ENCODE measurements at regions not wholly inside any gene's neighbourhood (a gene's known extent, or its start where the extent isn't known, plus 50 kb on each side); places are given as distances from the start of the nearest gene placed in this dataset.
A peak's percentile ranks its signal among the peaks of the same experiment; 100 is the strongest.

DNA sequence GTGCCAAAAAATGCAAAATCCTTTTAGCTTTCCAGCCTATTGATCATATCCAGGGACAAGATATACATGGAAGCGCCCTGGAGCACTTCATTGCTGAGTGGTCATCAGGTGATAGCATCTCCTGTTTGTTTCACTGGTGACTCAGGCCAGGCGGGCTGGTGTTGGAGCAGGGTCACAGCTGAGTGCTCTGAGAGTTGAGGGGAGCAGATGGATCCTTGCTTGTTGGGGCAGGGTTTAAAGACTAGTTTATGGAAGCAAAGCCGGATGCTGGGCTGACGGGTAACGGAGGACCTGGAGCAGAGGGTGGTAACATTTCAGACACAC, 405.0 kb upstream of the TPM1 start:
- Mint-ChIP-seq H3K9me3 (no peaks in the 10 kb centered on the region), H3K36me3 (ENCODE audit: low read depth) (no peaks in the 10 kb centered on the region), H3K4me1 (no peaks in the 10 kb centered on the region), H3K4me3 (no peak overlapping the region), H3K27ac (no peak overlapping the region), H3K27me3 (peaks cover 9% of the 10 kb centered on the region)
- no peak for ATAC-seq (replicated peaks)

DNA sequence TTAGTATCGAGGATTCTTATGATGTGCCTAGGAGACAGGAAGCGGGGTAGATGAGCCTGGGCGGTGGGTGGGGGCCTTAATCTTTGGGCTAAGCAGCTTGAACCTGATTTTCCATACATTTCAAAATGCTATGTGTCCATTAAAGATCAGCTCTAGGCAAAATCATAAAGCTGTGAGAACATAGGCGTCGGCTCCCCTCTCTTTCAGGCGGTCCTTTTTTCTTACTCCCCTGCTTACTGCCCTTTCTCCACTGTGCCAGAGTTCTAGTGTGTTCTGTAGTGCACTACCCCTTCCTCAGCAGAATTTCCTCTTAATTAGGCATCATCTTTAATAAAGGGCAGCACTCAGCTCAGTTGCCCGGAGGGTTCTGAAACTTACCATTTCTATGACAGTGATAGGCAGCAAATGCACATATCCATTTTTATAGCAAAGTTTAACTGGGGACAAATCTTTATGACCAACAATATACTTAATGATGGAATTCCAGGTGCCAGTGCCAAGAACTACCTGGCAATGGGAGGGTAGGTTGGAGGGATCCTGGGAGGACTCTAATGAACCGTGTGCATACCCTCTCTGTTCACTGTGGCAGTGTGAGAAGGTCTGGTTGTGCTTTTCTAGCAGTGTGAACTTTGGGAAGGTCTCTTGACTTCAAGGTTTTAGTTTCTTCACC, 404.5 kb upstream of the TPM1 start:
- H3K36me3 Mint-ChIP-seq (ENCODE audit: low read depth): no peaks in the 10 kb centered on the region
- no peak for ATAC-seq (replicated peaks)
- no peaks in the 10 kb centered on the region for H3K4me1 Mint-ChIP-seq
- H3K27ac Mint-ChIP-seq: no peak overlapping the region
- H3K4me3 Mint-ChIP-seq: no peak overlapping the region
- peaks cover 7% of the 10 kb centered on the region for H3K27me3 Mint-ChIP-seq
- H3K9me3 Mint-ChIP-seq: no peaks in the 10 kb centered on the region

DNA sequence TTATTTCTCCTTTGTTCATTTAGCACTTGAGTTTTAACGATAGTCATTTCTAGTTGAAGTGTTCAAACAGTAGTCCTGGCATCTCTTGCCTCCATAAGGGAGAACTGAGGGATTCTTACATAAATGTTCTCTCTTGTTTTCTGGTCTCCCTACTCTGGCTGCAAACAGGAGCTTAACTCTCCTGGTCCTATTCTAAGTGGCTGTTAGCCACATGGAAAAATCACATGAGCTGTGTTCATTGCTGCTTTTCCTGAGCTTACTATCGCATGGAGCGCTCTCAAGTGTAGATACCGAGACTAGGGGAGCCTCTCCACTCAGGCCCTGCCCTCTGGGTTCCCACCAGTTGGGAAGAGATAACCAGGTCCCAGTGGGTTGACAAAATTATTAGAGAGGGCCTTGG, 403.1 kb upstream of the TPM1 start:
- no peak for ATAC-seq (replicated peaks)
- no peaks in the 10 kb centered on the region for H3K36me3 Mint-ChIP-seq (ENCODE audit: low read depth)
- peaks cover 10% of the 10 kb centered on the region for H3K27me3 Mint-ChIP-seq
- H3K4me3 Mint-ChIP-seq: no peak overlapping the region
- H3K9me3 Mint-ChIP-seq: no peaks in the 10 kb centered on the region
- no peak overlapping the region for H3K27ac Mint-ChIP-seq
- H3K4me1 Mint-ChIP-seq: no peaks in the 10 kb centered on the region

DNA sequence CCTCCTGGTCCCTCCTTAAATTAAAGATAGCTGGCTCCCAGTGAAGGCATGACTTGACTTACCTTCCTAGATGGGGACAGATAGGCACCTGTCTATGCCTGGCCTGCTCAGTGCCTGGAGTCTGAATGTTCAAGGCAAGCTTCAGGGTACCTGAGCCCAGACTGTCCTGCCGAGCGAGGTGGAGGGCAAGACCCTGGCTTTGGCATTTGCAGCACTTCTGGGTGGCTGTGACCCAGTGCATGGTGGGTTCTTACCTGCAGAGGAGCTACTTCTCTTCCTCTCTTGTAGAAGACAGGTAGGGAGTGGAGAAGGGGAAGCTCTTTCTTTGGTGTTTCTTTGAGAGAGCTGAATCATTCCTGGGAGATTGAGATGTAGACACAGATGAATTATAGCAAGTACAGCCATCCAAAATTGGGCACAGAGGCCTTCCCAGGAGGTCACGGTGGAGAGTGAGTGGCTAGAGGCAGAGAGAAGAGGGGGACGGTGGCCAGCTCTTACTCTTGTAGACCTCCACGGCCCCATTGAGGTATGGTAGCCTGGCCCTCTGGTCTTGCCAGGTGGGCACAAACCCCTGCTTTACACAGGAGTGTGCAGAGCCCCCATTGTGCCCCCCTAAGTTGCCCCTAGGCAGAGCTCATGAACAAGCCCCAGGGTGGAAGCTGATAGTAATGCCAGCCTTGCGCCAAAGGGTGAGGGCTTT, 402.5 kb upstream of the TPM1 start:
- ATAC-seq (replicated peaks): no peak
- Mint-ChIP-seq H3K4me1 (no peaks in the 10 kb centered on the region), H3K4me3 (no peak overlapping the region), H3K27ac (no peak overlapping the region), H3K27me3 (peaks cover 15% of the 10 kb centered on the region), H3K9me3 (no peaks in the 10 kb centered on the region), H3K36me3 (ENCODE audit: low read depth) (no peaks in the 10 kb centered on the region)

DNA sequence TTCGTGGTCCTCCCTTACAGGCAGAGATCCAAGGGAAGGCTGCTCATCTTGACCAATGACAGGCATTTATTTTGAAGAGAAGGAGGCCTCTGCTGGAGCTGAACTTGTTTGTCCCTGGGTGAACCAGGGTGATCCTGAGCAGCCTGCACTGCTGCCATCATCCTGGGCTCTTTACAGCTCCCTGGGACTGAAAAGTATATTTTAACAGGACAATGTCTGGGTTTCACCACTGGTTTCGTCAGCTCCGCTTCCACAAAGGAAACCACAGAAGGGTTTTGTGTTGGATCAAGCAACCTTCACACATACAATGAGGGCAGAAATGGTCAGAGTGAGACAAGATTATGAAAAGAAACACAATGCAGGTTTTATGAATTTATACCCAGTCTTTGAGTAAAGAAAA, 400.7 kb upstream of the TPM1 start:
- Mint-ChIP-seq H3K9me3 (no peaks in the 10 kb centered on the region), H3K4me1 (no peaks in the 10 kb centered on the region), H3K27ac (no peak overlapping the region), H3K27me3 (peaks cover 15% of the 10 kb centered on the region), H3K4me3 (no peak overlapping the region), H3K36me3 (ENCODE audit: low read depth) (no peaks in the 10 kb centered on the region)
- no peak for ATAC-seq (replicated peaks)

DNA sequence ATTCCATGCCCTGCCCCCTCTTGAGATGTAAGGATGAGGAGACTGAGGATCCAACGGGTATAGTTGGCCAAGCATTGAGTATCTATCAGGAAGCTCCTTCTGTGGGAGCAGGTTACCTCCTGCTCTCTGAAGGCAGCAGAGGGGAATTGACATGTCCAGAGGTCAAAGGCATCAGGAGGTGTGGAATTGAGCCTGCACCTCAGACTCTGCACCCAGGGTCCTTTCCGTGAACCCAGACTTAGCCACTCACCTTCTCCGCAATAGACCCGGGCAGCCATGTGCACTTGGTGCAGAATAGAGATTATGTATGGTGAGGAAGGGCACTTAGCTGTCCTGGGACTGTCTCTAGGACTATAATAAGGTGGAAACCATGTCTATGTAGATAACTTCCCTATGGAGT, 399.0 kb upstream of the TPM1 start:
- no peak overlapping the region for H3K27ac Mint-ChIP-seq
- no peak overlapping the region for H3K4me3 Mint-ChIP-seq
- H3K27me3 Mint-ChIP-seq: peaks cover 15% of the 10 kb centered on the region
- H3K36me3 Mint-ChIP-seq (ENCODE audit: low read depth): no peaks in the 10 kb centered on the region
- no peaks in the 10 kb centered on the region for H3K9me3 Mint-ChIP-seq
- ATAC-seq (replicated peaks): no peak
- H3K4me1 Mint-ChIP-seq: no peaks in the 10 kb centered on the region

DNA sequence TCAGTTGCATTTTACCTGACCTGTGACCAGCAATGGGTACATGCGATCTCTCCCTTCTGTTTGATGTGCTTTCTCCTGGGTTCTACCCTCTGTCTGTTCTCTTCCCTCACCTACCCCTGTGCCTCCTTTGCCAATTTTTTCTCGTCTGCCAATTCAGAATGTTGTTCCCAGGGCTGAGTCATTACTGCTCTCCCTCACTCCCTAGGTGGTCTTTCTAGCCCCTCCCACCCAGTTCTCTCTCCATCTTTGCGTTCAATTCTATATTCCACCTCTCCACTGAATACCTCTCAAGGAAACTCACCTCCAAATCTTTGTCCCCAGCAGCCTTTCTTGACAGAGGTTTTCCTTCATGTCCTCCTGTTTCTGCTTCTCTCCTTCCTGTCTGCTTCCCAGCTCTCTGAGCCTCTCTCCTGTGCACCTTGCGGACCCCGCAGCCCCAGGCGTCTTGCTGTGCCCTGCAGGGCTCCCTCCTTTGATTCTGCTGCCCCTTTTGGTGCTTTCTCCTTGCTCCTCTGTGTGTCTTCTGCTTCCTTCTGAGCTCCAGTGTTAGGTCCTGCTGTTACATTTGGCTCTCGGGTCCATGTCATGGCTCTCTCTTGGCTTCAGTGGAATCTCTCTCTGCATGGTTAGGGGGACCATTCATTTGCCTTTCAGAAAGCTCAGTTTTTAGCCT, 398.2 kb upstream of the TPM1 start:
- Mint-ChIP-seq H3K9me3 (no peaks in the 10 kb centered on the region), H3K27me3 (peaks cover 15% of the 10 kb centered on the region), H3K36me3 (ENCODE audit: low read depth) (no peaks in the 10 kb centered on the region), H3K27ac (no peak overlapping the region), H3K4me3 (no peak overlapping the region), H3K4me1 (no peaks in the 10 kb centered on the region)
- no peak for ATAC-seq (replicated peaks)

DNA sequence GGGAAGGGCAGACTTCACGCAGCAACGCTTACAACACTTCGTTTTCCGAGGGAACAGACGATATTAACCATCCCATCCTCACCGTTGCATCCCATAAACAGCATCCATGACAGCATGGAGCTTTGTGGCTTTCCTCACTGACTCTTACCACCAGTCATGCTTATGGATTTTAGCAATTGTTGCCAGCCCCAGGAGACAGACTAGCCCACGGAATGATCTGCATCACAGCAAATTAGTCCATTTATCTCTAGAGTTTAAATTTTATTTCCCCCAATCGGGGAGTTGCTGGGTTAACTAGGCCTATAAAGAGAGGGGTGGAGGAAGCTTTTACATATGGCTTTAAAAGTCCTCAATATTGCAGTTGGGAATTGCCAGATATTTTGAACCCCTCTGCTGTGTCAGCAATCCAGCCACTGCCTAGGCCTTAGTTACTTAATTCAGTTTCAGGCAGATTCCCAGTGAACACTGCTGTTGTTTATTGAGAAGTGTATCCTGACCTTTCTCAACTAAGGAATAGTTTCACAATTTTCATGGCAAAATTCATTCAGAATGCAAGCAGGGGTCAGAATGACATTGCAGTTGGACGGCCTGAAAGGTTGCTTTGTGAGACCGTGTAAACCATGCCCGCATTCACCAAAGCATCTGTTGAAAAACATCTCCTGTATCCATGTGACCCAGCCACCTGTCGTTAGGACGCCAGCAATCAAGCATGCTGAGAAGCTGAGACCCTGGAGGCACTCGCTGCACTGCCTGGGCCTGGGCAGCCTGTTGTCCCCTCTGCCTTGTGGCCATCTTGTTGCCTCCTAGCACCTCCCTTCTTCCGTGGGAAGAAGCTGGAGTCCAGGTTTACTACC, 397.4 kb upstream of the TPM1 start:
- H3K36me3 Mint-ChIP-seq (ENCODE audit: low read depth): no peaks in the 10 kb centered on the region
- ATAC-seq (replicated peaks): no peak
- H3K4me1 Mint-ChIP-seq: no peaks in the 10 kb centered on the region
- H3K27ac Mint-ChIP-seq: no peak overlapping the region
- no peak overlapping the region for H3K4me3 Mint-ChIP-seq
- peaks cover 14% of the 10 kb centered on the region for H3K27me3 Mint-ChIP-seq
- H3K9me3 Mint-ChIP-seq: no peaks in the 10 kb centered on the region

DNA sequence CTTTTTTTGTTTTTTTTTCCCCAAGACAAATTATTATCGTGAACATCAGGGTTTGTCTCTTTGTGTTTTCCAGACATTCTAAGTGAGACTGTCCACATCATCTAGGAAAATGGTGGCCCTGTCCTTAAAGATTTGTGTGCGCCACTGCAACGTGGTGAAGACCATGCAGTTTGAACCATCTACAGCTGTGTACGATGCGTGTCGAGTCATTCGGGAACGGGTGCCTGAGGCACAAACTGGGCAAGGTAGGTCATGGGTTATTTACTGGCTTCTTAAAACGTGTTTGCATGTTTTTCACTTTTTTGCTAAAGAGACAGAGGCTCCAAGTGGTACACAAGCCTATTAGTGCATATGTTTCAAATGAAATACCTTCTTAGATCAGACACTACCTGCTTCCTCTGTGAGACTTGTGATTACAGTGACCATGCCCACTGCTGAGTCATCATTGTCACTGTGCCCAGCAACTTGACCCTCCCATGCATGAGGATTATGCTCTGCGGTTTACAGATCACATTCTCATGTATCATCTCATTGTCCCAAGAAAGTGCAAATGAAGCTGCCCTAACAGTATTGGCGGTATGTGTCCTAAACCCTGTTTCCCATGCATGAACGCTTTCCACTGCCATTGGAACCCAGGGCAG, 395.2 kb upstream of the TPM1 start:
- H3K36me3 Mint-ChIP-seq (ENCODE audit: low read depth): no peaks in the 10 kb centered on the region
- H3K9me3 Mint-ChIP-seq: no peaks in the 10 kb centered on the region
- no peak for ATAC-seq (replicated peaks)
- H3K27ac Mint-ChIP-seq: no peak overlapping the region
- no peak overlapping the region for H3K4me3 Mint-ChIP-seq
- peaks cover 16% of the 10 kb centered on the region for H3K27me3 Mint-ChIP-seq
- no peaks in the 10 kb centered on the region for H3K4me1 Mint-ChIP-seq

DNA sequence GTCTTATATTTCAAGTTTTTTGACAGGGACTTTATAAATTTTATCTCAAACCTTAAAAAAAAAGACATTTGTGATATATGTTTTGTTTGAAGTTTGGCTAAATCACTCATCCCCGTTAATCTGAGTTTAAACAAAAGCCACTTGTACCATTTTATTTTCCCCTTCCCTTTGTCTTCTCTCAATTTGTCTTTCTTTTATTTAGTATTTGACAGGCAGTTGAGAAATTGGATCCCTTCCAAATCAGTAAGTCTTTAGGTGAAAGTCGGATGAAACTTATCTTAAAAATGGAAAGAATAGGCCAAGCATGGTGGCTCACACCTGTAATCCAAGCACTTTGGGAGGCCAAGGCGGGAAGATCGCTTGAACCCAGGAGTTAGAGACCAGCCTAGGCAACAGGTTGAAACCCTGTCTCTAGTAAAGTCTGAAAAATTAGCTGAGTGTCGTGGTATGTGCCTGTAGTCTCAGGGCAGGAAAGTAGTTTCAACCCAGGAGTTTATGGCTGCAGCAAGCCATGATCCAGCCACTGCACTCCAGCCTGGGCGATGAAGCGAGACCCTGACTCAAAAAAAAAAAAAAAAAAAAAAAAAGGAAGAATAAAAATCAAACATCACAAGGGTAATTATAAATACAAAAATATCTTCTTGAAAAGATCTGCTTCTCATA, 394.6 kb upstream of the TPM1 start:
- ATAC-seq (replicated peaks): no peak
- Mint-ChIP-seq H3K36me3 (ENCODE audit: low read depth) (no peaks in the 10 kb centered on the region), H3K4me1 (no peaks in the 10 kb centered on the region), H3K4me3 (no peak overlapping the region), H3K27ac (no peak overlapping the region), H3K27me3 (peaks cover 20% of the 10 kb centered on the region), H3K9me3 (no peaks in the 10 kb centered on the region)

DNA sequence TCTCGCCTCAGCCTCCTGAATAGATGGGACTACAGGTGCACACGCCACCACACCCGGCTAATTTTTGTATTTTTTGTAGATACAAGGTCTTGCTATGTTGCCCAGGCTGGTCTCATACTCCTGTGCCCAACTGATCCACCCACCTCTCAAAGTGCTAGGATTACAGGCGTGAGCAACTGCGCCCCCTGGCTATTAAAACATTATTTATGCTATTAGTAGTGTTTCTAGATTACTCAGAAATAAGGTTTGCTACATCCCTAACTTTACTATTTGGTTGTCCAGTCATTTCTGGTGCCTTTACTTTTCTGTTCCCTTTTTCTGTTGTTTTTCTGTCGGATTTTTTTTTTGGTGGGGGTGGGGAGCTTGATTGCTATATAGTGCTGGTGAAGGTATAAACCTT, 393.6 kb upstream of the TPM1 start:
- ATAC-seq (replicated peaks): no peak
- Mint-ChIP-seq H3K36me3 (ENCODE audit: low read depth) (no peaks in the 10 kb centered on the region), H3K27ac (no peak overlapping the region), H3K4me1 (no peaks in the 10 kb centered on the region), H3K9me3 (no peaks in the 10 kb centered on the region), H3K27me3 (peaks cover 20% of the 10 kb centered on the region), H3K4me3 (no peak overlapping the region)

DNA sequence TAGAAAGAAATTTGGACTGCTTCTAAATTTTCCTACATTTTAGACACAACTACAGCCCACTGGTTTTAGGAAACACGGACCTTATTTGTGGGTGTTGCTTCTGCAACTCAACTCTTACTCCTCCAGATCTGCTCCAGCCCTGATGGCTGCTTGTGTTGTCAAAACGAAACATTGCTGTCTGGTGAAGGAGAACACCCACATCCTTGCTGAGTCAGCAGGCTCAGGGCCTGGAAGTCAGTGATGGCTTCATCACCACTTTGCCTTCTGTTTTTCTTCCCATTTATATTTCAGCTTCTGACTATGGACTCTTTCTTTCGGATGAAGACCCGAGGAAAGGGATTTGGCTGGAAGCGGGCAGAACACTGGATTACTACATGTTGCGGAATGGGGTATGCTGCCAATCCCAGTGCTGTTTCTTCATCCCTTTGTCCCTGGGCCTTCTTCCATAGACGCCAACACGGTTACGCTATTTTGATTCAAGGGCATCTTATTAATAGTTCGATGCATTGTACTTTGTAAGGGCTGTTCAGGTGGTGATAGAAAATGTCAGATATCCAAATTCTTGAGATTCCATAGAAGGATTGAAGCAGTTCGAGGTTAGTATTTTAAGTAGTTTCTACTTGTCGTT, 392.6 kb upstream of the TPM1 start:
- peak; percentile 69 for ATAC-seq (replicated peaks)
- H3K4me1 Mint-ChIP-seq: no peaks in the 10 kb centered on the region
- no peaks in the 10 kb centered on the region for H3K36me3 Mint-ChIP-seq (ENCODE audit: low read depth)
- peaks cover 14% of the 10 kb centered on the region for H3K27me3 Mint-ChIP-seq
- no peak overlapping the region for H3K27ac Mint-ChIP-seq
- no peak overlapping the region for H3K4me3 Mint-ChIP-seq
- H3K9me3 Mint-ChIP-seq: no peaks in the 10 kb centered on the region

DNA sequence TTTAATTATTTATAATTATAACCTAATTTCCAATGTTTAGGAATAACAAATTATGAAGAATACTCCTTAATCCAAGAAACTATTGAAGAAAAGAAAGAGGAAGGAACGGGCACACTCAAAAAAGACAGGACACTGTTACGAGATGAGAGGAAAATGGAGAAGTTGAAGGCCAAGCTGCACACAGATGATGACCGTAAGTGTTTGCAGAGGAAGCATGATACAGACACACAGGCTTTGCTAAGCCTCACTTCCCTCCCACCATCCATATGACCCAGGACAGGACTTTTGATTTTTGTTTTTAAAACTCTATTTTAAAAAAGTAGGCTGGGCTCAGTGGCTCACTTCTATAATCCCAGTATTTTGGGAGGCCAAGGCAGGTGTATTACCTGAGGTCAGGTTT, 389.4 kb upstream of the TPM1 start:
- Mint-ChIP-seq H3K9me3 (no peaks in the 10 kb centered on the region), H3K27me3 (peaks cover 22% of the 10 kb centered on the region), H3K4me3 (no peak overlapping the region), H3K27ac (no peak overlapping the region), H3K4me1 (no peaks in the 10 kb centered on the region), H3K36me3 (ENCODE audit: low read depth) (no peaks in the 10 kb centered on the region)
- no peak for ATAC-seq (replicated peaks)

Data from activated T-helper 17 cell treated with anti-CD3 and anti-CD28 coated beads, Interleukin-2, amount 50 U/mL, for 72 hours (primary cell).